GM04503 (cell line): ENCODE measurements at regions not wholly inside any gene's neighbourhood (a gene's known extent, or its start where the extent isn't known, plus 50 kb on each side); places are given as distances from the start of the nearest gene placed in this dataset.

Experiments
- DNase-seq: peaks from one replicate; pipeline ENCODE4 v3.0.0-alpha.2; 2012; ENCODE audit warnings: low read depth

- no peak for DNase-seq
Measured at GRCh38 chr21:34022627-34023335, 50.6 kb upstream of the MRPS6 start.

DNA sequence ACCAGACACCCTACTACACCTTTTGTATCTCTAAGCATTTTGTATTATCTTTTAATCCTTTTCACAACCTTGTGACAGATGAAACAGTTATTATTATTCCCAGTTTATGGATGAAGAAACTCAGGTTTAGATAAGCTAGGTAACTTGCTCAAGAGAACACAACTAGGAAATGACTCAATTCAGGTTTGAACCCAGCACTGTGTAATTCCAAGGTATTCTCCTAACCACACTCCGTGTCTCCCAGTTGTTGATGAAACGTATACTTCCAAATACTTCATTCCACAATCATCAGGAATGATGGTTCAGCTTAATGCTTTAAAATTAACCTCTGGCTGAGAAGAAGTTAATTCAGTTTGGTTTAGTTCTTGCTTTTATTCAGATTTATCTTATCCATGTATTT, 51.7 kb upstream of the MRPS6 start:
- DNase-seq = no peak

DNA sequence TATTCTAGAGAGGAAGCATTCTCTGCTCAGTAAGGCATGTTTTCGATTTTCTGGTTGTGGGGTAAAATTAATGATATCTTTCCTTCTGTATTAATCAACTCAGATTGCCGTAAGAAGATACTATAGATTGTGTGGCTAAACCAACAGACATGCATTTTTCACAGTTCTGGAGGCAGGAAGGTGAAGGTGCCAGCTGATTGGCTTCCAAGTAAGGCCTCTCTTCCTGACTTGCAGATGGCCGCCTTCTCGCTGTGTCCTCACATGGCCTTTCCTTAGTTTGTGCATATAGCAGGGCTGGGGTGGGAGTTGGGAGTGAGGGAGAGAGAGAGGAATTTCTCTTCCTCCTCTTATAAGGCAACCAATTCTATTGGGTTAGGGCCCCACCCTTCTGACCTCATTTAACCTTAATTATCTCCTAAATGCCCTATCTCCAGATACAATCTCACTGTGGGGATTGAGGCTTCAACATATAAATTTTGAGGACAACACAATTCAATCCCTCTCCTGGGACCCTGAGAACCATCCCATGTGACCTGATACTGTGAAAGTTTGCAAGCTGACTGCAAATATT, 52.3 kb upstream of the MRPS6 start:
- no peak for DNase-seq

GRCh38 chr21:34020005-34020847, 53.2 kb upstream of the MRPS6 start:
- no peak for DNase-seq

DNA sequence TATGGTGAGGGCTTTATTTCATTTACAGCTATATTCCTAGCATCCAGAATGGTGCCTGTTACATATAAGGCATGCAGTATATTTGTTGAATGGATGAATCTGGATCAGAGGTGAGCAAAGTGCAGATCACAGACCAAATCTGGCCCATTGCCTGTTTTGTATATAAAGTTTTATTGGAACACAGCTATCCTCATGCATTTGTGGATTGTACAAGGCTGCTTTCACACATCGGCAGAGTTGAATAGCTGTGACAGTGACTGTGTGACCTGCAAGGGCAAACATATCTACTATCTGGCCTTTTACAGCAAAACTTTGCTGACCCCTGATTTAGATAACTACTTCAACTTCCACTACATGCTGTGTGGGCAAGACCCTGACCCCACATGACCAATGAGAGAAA, 54.0 kb upstream of the MRPS6 start:
- no peak for DNase-seq

- DNase-seq = no peak
Measured at GRCh38 chr21:34018910-34019309, 54.5 kb upstream of the MRPS6 start.

DNA sequence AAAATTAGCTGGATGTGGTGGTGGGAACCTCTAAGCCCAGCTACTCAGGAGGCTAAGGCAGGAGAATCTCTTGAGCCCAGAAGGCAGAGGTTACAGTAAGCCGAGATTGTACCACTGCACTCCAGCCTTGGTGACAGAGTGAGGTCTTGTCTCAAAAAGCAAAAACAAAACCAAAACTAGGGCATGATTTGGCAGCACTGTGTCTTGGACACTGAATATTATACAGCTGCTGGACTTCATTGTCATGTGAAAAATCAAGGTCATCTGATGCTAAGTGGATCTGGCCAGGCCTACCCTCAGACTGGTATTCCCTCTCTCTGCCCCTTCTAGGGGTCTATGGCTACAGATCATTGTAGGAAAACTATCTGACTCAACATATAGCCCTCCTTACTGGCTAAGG, 55.2 kb upstream of the MRPS6 start:
- DNase-seq = no peak

GRCh38 chr21:34017039-34017961, 56.1 kb upstream of the MRPS6 start:
- DNase-seq = no peak

DNA sequence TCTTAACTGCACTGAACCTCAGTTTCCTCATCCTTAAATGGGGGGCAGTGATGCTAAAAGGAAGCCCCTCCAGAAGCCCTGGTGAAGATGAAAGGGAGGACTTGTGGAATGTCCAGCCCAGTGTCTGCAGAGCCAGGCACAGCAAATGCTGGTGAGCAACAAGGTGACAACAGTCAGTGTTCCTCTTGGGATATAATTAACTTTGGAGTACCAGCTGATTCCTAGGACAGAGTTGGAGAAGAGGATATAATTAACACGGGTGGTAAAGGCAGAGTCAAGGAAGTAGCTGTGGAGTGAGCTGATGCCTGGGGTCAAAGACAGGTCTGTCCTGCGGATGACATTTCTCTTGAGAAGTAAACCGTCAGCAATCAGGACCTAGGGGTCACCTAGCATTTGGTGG, 60.7 kb upstream of the MRPS6 start:
- DNase-seq = no peak

- DNase-seq = no peak
Measured at GRCh38 chr21:34011660-34012059, 61.7 kb upstream of the MRPS6 start.

DNA sequence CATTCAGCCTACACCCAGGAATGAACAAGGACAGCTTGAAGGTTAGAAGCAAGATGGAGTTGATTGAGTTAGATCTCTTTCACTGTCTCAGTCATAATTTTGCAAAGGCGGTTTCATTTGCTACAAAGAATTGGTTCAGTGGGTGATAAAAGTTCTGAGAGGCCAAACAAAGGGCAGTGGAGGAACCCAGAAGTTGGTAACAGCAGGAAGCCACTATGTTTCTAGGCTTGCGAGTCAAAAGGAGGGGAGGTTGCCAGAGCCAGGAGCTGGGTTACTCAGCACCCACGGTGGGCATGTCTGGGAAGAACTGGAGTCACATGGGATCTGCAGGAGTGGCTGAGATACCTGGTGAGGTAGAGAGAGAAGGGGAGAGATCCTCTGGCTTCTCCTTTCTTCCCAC, 64.2 kb upstream of the MRPS6 start:
- DNase-seq = no peak

DNA sequence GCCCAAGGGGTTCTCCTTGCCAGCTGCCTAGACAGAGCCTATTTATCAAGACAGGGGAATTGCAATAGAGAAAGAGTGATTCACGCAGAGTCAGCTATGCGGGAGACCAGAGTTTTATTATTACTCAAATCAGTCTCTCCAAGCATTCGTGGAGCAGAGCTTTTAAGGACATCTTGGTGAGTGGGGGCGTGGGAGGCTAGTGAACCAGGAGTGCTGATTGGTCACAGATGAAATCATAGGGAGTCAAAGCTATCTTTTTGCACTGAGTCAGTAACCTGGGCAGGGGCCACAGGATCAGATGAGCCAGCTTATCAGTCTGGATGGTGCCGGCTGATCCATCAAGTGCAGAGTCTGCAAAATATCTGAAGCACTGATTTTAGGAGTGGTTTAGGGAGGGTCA, 64.8 kb upstream of the MRPS6 start:
- no peak for DNase-seq

DNA sequence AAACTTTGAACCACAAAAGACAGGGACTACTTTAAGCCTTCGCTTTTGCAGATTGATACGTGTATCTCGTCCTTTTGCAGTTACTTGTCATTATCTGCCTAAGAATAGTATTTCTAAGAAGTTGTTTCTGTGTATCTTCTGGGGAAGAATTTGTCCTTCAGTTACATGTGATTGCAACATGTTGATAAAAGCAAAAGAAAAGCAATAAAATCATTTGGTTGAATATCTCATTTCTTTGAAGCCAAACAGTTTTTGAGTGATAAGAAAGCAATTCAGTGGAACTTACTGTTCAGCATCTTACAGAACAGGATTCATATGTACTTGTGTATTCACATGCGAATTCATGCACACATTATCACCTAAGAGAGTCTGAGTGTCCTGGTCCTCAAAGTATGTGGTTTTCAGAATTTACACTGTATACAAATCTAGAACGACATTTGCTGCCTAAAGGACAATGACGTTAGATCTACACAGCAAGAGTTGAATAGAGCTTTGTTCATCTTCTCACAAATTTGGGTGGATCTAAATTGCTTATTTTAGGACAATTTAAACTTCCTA, 66.7 kb upstream of the MRPS6 start:
- DNase-seq = no peak

GRCh38 chr21:34004974-34005373, 68.4 kb upstream of the MRPS6 start:
- no peak for DNase-seq

DNA sequence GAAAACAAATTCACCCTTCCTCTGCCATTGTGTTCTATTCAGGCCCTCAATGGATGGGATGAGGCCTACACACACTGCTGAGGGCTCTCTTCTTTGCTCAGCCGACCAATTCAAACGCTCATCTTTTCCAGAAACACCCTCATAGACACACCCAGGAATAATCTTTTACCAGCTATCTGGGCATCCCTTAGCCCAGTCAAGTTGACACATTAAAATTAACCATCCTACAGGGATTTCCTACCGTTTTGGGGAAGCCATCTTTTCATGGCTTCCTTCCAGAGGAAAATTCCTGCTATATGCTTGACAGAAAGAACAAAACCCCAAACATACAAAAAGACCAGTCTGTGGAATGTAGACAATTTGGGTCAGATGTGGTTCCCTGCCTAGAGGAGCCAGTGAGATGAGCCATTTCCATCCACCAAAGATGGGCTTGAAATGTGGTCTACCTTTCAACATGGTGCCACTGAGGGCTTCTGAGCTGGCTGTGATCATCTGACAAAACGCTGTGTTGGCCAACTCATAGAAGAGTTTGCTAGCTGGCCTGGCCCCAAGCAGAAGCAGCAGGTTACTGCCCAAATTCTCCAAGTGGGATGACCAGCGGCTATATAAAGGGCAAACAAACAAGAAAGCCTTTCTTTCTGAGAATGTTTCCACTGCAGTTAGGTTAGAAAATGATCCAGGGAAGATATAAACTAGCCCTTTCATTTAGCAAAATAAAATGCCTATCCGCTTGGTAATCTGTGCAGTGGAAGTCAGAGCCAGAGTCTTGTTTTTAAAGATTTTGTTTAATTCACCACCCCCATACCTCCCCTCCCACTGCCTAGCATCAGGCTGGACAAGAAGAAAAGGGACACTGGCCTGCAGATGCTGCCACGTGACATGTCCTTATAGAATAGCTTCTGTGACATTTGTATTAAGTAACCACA, 69.1 kb upstream of the MRPS6 start:
- DNase-seq = no peak

DNA sequence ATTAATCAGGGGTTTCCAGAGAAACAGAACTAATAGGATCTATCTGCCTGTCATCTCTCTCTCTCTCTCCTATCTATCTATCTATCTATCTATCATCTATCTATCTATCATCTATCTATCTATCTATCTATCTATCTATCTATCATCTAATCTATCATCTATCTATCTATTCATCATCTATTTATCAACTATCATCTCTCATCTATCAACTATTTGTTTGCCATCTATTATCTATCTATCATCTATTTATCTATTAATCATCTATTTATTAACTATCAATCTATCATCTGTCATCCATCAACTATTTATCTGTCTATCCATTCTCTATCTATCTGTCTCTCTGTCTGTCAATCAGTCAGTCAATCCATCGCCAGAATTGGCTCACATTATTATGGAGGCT, 70.0 kb upstream of the MRPS6 start:
- no peak for DNase-seq

DNA sequence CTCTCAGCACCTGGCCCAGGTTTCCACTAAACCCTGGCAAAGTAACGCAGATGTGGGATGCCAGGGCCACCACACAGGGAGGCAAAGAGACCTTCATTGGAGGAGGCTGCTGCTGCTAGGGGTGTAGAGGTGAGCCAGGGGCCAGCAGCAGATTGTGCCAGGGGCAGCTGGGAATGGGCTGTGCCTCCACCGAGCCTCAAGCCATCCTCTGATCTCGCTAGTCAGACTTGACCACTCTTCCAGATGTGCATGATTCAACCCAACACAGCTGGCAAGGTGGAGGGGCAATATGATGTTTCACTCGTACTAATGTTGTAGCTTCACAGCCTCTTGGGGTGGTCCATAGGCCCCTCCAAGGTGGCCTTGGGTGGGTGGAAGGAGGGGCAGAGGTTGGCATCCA, 73.0 kb upstream of the MRPS6 start:
- DNase-seq = no peak

- DNase-seq = no peak
Measured at GRCh38 chr21:33998809-33999208, 74.6 kb upstream of the MRPS6 start.

GRCh38 chr21:33998402-33998801, 75.0 kb upstream of the MRPS6 start:
- no peak for DNase-seq

DNA sequence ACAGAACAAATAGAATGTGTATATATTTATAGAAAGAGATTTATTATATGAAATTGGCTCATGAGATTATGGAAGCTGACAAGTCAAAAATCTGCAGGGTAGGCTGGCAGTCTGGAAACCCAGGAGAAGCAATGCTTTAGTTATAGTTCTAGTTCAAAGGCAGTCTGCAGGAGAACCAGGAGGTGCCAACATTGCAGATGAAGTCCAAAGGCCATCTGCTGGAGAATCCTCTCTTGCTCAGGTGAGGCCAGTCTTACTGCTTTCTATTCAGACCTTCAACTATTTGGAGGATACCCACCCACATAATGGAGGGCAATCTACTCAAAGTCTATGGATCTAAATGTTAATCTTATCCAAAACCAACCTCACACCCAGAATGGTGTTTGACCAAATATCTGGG, 75.9 kb upstream of the MRPS6 start:
- DNase-seq = no peak

DNA sequence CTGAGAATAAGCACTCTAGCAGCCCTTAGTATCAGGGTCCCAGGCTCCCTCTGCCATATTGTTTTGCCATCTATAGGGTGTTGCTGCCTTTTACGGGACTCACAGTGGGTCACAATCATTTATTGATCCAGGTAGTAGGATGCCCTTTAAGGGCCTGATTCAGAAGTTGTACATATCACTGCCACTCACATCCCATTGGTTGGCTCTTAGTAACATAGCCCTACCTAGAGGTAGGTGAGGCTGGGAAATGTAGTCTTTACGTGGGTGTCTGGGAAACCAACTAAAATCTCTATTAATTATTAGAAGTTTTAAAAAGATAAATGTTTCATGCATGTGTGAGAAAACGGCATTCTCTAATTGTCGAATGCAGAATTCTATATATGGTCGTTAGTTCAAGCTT, 78.8 kb upstream of the ATP5PO start:
- DNase-seq = no peak
